A549 (cell line): ENCODE measurements at regions not wholly inside any gene's neighbourhood (a gene's known extent, or its start where the extent isn't known, plus 50 kb on each side); places are given as distances from the start of the nearest gene placed in this dataset.

Experiments used
- ATAC-seq, 2 experiments: fragments of 200-7000 bp in 1 of 2; fragments of >200 bp in 1 of 2; cut with Nextera tagmentation in 1 of 2; cut with Tn5 transposase in 1 of 2; 3 replicates each; pipeline versions ENCODE4 v1.8.0 to v1.9.1; 2018 to 2020; ENCODE audit warnings: mild to moderate bottlenecking in 1 of 2, moderate library complexity in 1 of 2
- CTCF ChIA-PET: fragments of 300-600 bp; sonication (Branson Sonifier 250); formaldehyde crosslinking; extraction: SDS; loops from one replicate; lab custom pipeline; 2021; ENCODE audit warnings: antibody characterized with exemption, inconsistent platforms; lab: Yijun Ruan, JAX
- POLR2A ChIA-PET: fragments of 350-600 bp; formaldehyde crosslinking; extraction: SDS; loops from one replicate; lab custom pipeline; 2021; ENCODE audit warnings: antibody characterized with exemption, inconsistent platforms; lab: Yijun Ruan, JAX
- DNase-seq, 2 experiments: peaks; one replicate each; pipeline versions ENCODE4 v3.0.0 to v3.0.0-alpha.2; 2011 to 2016; ENCODE audit warnings: low read depth in 1 of 2, low spot score in 1 of 2
- FAIRE-seq: peaks from 2 replicates; lab custom pipeline; 2011; peaks lifted over from hg19 to GRCh38; lab: Jason Lieb, UNC
- H3K27ac ChIP-seq, 2 experiments: fragments of >200 bp; sonication (Bioruptor Twin); formaldehyde crosslinking; 3 replicates each; pipeline ENCODE4 v1.5.1; 2016 to 2017
- H3K4me1 ChIP-seq: fragments of >200 bp; sonication (Bioruptor Twin); formaldehyde crosslinking; 3 replicates; pipeline ENCODE4 v1.6.1; 2016
- H3K4me2 ChIP-seq: fragments of >200 bp; sonication (Bioruptor Twin); formaldehyde crosslinking; 3 replicates; pipeline ENCODE4 v1.6.1; 2016
- H3K4me3 ChIP-seq: fragments of >200 bp; sonication (Bioruptor Twin); formaldehyde crosslinking; 3 replicates; pipeline ENCODE4 v1.5.1; 2016
- H3K9me3 ChIP-seq: fragments of >200 bp; sonication (Bioruptor Twin); formaldehyde crosslinking; 3 replicates; pipeline ENCODE4 v1.6.1; 2016
- BHLHE40 ChIP-seq: IDR thresholded peaks from 2 replicates; pipeline ENCODE4 v1.6.1; 2012; ENCODE audit warnings: low read depth, low read length, inconsistent platforms
- CBX2 ChIP-seq: fragments of 200-600 bp; sonication (generic); IDR thresholded peaks from 2 replicates; pipeline ENCODE4 v1.6.1; 2016; ENCODE audit warnings: low read depth, mild to moderate bottlenecking, borderline replicate concordance
- CBX8 ChIP-seq: fragments of 200-600 bp; sonication (generic); IDR thresholded peaks from 2 replicates; pipeline ENCODE4 v1.6.1; 2016
- CEBPB ChIP-seq, 2 experiments: fragments of >200 bp in 1 of 2; sonication (Bioruptor Twin) in 1 of 2; formaldehyde crosslinking in 1 of 2; IDR thresholded peaks; 2 replicates each; pipeline ENCODE4 v1.6.1; 2012 to 2016
- CHD2 ChIP-seq: fragments of 150-350 bp; IDR thresholded peaks from 2 replicates; pipeline ENCODE4 v1.6.1; 2014; ENCODE audit warnings: low read length; ENCODE audit not compliant: partially characterized antibody
- E2F6 ChIP-seq: IDR thresholded peaks from 2 replicates; pipeline ENCODE4 v1.6.1; 2012; ENCODE audit warnings: low read depth, borderline replicate concordance
- ELK1 ChIP-seq: fragments of 150-350 bp; IDR thresholded peaks from 2 replicates; pipeline ENCODE4 v1.6.1; 2014; ENCODE audit warnings: low read depth, mild to moderate bottlenecking, low read length
- EP300 ChIP-seq, 2 experiments: fragments of >200 bp; sonication (Bioruptor Twin); formaldehyde crosslinking; IDR thresholded peaks; 2 replicates in 1 of 2; 3 replicates in 1 of 2; pipeline ENCODE4 v1.6.1; 2016 to 2017
- ESRRA ChIP-seq: fragments of 150-350 bp; IDR thresholded peaks from 2 replicates; pipeline ENCODE4 v1.6.1; 2014; ENCODE audit warnings: mild to moderate bottlenecking, low read length, borderline replicate concordance
- FOSB ChIP-seq: fragments of 250-450 bp; sonication (Bioruptor Pico); IDR thresholded peaks from 2 replicates; pipeline ENCODE4 v1.5.0; 2020; ENCODE audit warnings: mild to moderate bottlenecking, moderate library complexity
- FOSL2 ChIP-seq, 2 experiments: fragments of 450-650 bp in 1 of 2; fragments of >200 bp in 1 of 2; sonication (Bioruptor Twin) in 1 of 2; formaldehyde crosslinking; IDR thresholded peaks; 2 replicates each; pipeline versions ENCODE4 v1.5.0 to v1.6.1; 2016 to 2020; ENCODE audit warnings: mild to moderate bottlenecking in 1 of 2, moderate library complexity in 1 of 2
- GATA3 ChIP-seq: IDR thresholded peaks from 2 replicates; pipeline ENCODE4 v1.6.1; 2012; ENCODE audit warnings: borderline replicate concordance
- HDAC2 ChIP-seq: fragments of 200-600 bp; sonication (generic); IDR thresholded peaks from 2 replicates; pipeline ENCODE4 v1.6.1; 2016
- HOXB13 ChIP-seq: fragments of 250-450 bp; sonication (Bioruptor Pico); IDR thresholded peaks from 2 replicates; pipeline ENCODE4 v1.5.0; 2020; ENCODE audit warnings: low read depth, mild to moderate bottlenecking, moderate library complexity
- JUN ChIP-seq, 2 experiments: fragments of >200 bp; sonication (Bioruptor Twin); formaldehyde crosslinking; IDR thresholded peaks; 2 replicates in 1 of 2; 3 replicates in 1 of 2; pipeline ENCODE4 v1.6.1; 2016 to 2017
- JUNB ChIP-seq: fragments of >200 bp; sonication (Bioruptor Twin); formaldehyde crosslinking; IDR thresholded peaks from 2 replicates; pipeline ENCODE4 v1.6.1; 2016
- KDM5A ChIP-seq: fragments of 200-600 bp; sonication (generic); IDR thresholded peaks from 2 replicates; pipeline ENCODE4 v1.6.1; 2016; ENCODE audit warnings: antibody characterized with exemption, mild to moderate bottlenecking
- MAZ ChIP-seq: fragments of 150-350 bp; IDR thresholded peaks from 2 replicates; pipeline ENCODE4 v1.6.1; 2014; ENCODE audit warnings: antibody characterized with exemption, low read depth, low read length, borderline replicate concordance
- MYC ChIP-seq: IDR thresholded peaks from 2 replicates; pipeline ENCODE4 v1.6.1; 2012; ENCODE audit warnings: mild to moderate bottlenecking, inconsistent platforms, low read length, improper control_type of control experiment, borderline replicate concordance
- NPAS2 ChIP-seq: fragments of 250-450 bp; sonication (Bioruptor Pico); IDR thresholded peaks from 2 replicates; pipeline ENCODE4 v1.8.0; 2022; ENCODE audit warnings: mild to moderate bottlenecking, moderate library complexity, borderline replicate concordance
- NR3C1 ChIP-seq: fragments of >200 bp; sonication (Bioruptor Twin); formaldehyde crosslinking; IDR thresholded peaks from 3 replicates; pipeline ENCODE4 v1.6.1; 2017
- PHF8 ChIP-seq: fragments of 200-600 bp; sonication (generic); IDR thresholded peaks from 2 replicates; pipeline ENCODE4 v1.6.1; 2016; ENCODE audit warnings: low read depth, mild to moderate bottlenecking, antibody characterized with exemption, moderate library complexity, borderline replicate concordance
- POLR2AphosphoS2 ChIP-seq: conservative IDR thresholded peaks from 2 replicates; pipeline ENCODE4 v1.6.1; 2012; ENCODE audit warnings: low read length, improper control_type of control experiment, inconsistent platforms
- RAD21 ChIP-seq, 2 experiments: fragments of >200 bp in 1 of 2; sonication (Bioruptor Twin) in 1 of 2; formaldehyde crosslinking in 1 of 2; IDR thresholded peaks in 1 of 2; conservative IDR thresholded peaks in 1 of 2; 2 replicates in 1 of 2; 3 replicates in 1 of 2; pipeline ENCODE4 v1.6.1; 2012 to 2018; ENCODE audit warnings: inconsistent platforms in 1 of 2
- RARB ChIP-seq: fragments of 250-450 bp; sonication (Bioruptor Pico); IDR thresholded peaks from 2 replicates; pipeline ENCODE4 v1.8.0; 2021; ENCODE audit warnings: mild to moderate bottlenecking, moderate library complexity
- RCOR1 ChIP-seq: fragments of 150-350 bp; IDR thresholded peaks from 2 replicates; pipeline ENCODE4 v1.6.1; 2014; ENCODE audit warnings: antibody characterized with exemption, low read length, low read depth
- RFX5 ChIP-seq: fragments of 450-650 bp; IDR thresholded peaks from 2 replicates; pipeline ENCODE4 v1.7.1; 2014; ENCODE audit warnings: antibody characterized with exemption, mild to moderate bottlenecking, moderate library complexity
- RNF2 ChIP-seq: fragments of 200-600 bp; sonication (generic); IDR thresholded peaks from 2 replicates; pipeline ENCODE4 v1.6.1; 2016; ENCODE audit warnings: low read depth, mild to moderate bottlenecking, antibody characterized with exemption, moderate library complexity, borderline replicate concordance
- TFCP2L1 ChIP-seq: fragments of 250-450 bp; sonication (Bioruptor Pico); IDR thresholded peaks from 2 replicates; pipeline ENCODE4 v1.5.0; 2021; ENCODE audit warnings: mild to moderate bottlenecking
- ZFP36 ChIP-seq: fragments of 450-650 bp; IDR thresholded peaks from 2 replicates; pipeline ENCODE4 v1.6.1; 2014; ENCODE audit warnings: borderline replicate concordance; ENCODE audit not compliant: partially characterized antibody
- WGBS: methylation state at CpG from one replicate; pipeline ENCODE4 v1.1.6; 2017; ENCODE audit errors: missing lambda C conversion rate; 5-methylcytosine and 5-hydroxymethylcytosine counted together
- TF ChIP-seq, protein P1 (sequence below): fragments of 450-650 bp; IDR thresholded peaks from 2 replicates; pipeline ENCODE4 v1.6.1; 2014; ENCODE audit warnings: antibody characterized with exemption
- TF ChIP-seq, protein P2 (sequence below): fragments of 250-450 bp; sonication (Bioruptor Pico); IDR thresholded peaks from 2 replicates; pipeline ENCODE4 v1.5.0; 2020; ENCODE audit warnings: low read depth, mild to moderate bottlenecking, moderate library complexity

GRCh38 chrX:84710611-84711010 is 208.4 kb upstream of the HDX start (continued):
- no peak for TF ChIP-seq ELK1

GRCh38 chrX:84712621-84713020 is 210.4 kb upstream of the HDX start:
- FAIRE-seq = peak; percentile 84
- no peak for TF ChIP-seq RARB (CRISPR knock-in tag)
- TF ChIP-seq HDAC2 = no peak
- no peak for TF ChIP-seq NPAS2 (CRISPR knock-in tag)
- no peak for TF ChIP-seq E2F6
- TF ChIP-seq JUN (IDR thresholded peaks at IDR 0.05) = no peak
- no peak for TF ChIP-seq TFCP2L1 (CRISPR knock-in tag)
- no peak for TF ChIP-seq MYC
- no peak for TF ChIP-seq FOSL2 (IDR thresholded peaks at IDR 0.05)
- TF ChIP-seq FOSL2 (CRISPR knock-in tag; IDR thresholded peaks at IDR 0.05) = no peak
- TF ChIP-seq NR3C1 = no peak
- TF ChIP-seq, protein P1, sequence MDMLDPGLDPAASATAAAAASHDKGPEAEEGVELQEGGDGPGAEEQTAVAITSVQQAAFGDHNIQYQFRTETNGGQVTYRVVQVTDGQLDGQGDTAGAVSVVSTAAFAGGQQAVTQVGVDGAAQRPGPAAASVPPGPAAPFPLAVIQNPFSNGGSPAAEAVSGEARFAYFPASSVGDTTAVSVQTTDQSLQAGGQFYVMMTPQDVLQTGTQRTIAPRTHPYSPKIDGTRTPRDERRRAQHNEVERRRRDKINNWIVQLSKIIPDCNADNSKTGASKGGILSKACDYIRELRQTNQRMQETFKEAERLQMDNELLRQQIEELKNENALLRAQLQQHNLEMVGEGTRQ = no peak
- no peak for TF ChIP-seq ZFP36
- no peak for TF ChIP-seq CEBPB (IDR thresholded peaks at IDR 0.05)
- TF ChIP-seq PHF8 = no peak
- no peak for TF ChIP-seq RCOR1
- TF ChIP-seq POLR2AphosphoS2 = no peak
- no peak for TF ChIP-seq JUNB
- TF ChIP-seq, protein P2, sequence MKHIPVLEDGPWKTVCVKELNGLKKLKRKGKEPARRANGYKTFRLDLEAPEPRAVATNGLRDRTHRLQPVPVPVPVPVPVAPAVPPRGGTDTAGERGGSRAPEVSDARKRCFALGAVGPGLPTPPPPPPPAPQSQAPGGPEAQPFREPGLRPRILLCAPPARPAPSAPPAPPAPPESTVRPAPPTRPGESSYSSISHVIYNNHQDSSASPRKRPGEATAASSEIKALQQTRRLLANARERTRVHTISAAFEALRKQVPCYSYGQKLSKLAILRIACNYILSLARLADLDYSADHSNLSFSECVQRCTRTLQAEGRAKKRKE (CRISPR knock-in tag) = no peak
- no peak for TF ChIP-seq HOXB13 (CRISPR knock-in tag)
- TF ChIP-seq ESRRA = no peak
- no peak for TF ChIP-seq GATA3
- H3K9me3 ChIP-seq = no peaks in the 10 kb centered on the region
- ATAC-seq = no peak
- H3K4me2 ChIP-seq = no peak overlapping the region
- 0% methylated on average over 2 of the region's 2 CpGs for WGBS
- no peaks in the 10 kb centered on the region for H3K4me1 ChIP-seq
- CTCF ChIA-PET = no interaction called here
- H3K4me3 ChIP-seq = no peak overlapping the region
- POLR2A ChIA-PET = no interaction called here
- no peak overlapping the region for H3K27ac ChIP-seq
- DNase-seq = no peak

DNA sequence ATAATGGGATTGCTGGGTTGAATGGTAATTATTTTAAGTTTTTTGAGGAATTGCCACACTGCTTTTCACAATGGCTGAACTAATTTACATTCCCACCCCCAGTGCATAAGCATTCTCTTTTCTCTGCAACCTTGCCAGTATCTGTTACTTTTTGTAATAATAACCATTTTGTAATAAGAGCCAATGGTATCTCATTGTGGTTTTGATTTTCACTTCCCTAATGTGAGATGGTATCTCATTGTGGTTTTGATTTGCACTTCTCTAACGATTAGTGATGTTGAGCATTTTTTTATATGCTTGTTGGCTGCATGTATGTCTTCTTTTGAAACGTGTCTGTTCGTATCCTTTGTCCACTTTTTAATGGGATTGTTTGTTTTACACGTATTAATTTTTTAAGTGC is 213.1 kb upstream of the HDX start:
- POLR2A ChIA-PET = no interaction called here
- H3K4me1 ChIP-seq = no peaks in the 10 kb centered on the region
- 1% methylated on average over 4 of the region's 4 CpGs for WGBS
- no peak overlapping the region for H3K4me2 ChIP-seq
- H3K27ac ChIP-seq = no peak overlapping the region
- CTCF ChIA-PET = no interaction called here
- no peak overlapping the region for H3K4me3 ChIP-seq
- ATAC-seq = no peak
- no peaks in the 10 kb centered on the region for H3K9me3 ChIP-seq
- FAIRE-seq = no peak
- DNase-seq = no peak
- TF ChIP-seq CHD2 = no peak
- TF ChIP-seq CBX2 = no peak
- no peak for TF ChIP-seq RFX5
- no peak for TF ChIP-seq EP300 (IDR thresholded peaks at IDR 0.05)
- TF ChIP-seq MAZ = no peak
- TF ChIP-seq CBX8 = no peak
- TF ChIP-seq RNF2 = no peak
- no peak for TF ChIP-seq RAD21 (conservative IDR thresholded peaks at IDR 0.05 in 1 of 2, IDR thresholded peaks at IDR 0.05 in 1 of 2)
- TF ChIP-seq KDM5A = no peak
- no peak for TF ChIP-seq FOSB (CRISPR knock-in tag)
- no peak for TF ChIP-seq BHLHE40
- TF ChIP-seq, protein P1 = no peak
- TF ChIP-seq RARB (CRISPR knock-in tag) = no peak
- TF ChIP-seq RCOR1 = no peak
- TF ChIP-seq, all 56 proteins: peak for 0
